ENCODE measurements at regions not wholly inside any gene's neighbourhood (a gene's known extent, or its start where the extent isn't known, plus 50 kb on each side); places are given as distances from the start of the nearest gene placed in this dataset.

DNA sequence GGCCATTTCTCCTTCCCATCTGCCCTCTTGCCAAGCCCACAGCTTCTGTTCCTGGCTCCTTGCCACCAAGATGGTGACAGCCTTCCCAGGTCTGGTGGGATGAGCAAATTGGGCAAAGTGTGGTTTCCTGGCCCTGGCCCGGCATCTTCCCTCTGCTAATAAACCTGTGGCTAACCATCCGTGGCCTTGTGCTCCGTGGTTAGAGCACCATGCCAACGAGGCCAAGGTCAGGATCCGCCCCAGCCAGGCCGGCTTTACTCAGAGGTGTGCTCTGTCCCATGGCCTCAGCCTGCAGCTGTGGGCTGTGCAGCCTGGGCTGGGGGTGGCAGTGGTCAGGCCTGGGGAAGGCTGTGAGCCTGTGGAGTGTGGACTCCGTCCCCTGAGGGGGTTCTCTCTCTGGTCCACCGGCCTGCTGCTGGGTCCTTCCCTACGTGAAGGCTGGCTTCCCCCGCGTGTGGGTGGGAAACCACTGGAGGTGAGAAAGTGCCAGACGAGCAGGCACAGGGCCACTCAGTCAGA, 117.4 kb downstream of the VEGFA start (continued):
- TF ChIP-seq, protein P1, sequence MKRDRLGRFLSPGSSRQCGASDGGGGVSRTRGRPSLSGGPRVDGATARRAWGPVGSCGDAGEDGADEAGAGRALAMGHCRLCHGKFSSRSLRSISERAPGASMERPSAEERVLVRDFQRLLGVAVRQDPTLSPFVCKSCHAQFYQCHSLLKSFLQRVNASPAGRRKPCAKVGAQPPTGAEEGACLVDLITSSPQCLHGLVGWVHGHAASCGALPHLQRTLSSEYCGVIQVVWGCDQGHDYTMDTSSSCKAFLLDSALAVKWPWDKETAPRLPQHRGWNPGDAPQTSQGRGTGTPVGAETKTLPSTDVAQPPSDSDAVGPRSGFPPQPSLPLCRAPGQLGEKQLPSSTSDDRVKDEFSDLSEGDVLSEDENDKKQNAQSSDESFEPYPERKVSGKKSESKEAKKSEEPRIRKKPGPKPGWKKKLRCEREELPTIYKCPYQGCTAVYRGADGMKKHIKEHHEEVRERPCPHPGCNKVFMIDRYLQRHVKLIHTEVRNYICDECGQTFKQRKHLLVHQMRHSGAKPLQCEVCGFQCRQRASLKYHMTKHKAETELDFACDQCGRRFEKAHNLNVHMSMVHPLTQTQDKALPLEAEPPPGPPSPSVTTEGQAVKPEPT (CRISPR knock-in tag; IDR thresholded peaks at IDR 0.05; ENCODE audit: low read depth), result peak; percentile 35; the same call in 1 of the 2 replicates
- TF ChIP-seq ZNF598 (CRISPR knock-in tag; IDR thresholded peaks at IDR 0.05; ENCODE audit: borderline replicate concordance), result 0 out of 2 replicates have a peak, but pooled peaks have one; percentile 82
- peak; percentile 15; the same call in 1 of the 2 replicates for TF ChIP-seq ZBTB20 (CRISPR knock-in tag; IDR thresholded peaks at IDR 0.05; ENCODE audit: borderline replicate concordance, low read depth)
- TF ChIP-seq ESRRA (CRISPR knock-in tag; IDR thresholded peaks at IDR 0.05; ENCODE audit: low read depth), result peak; percentile 55; the same call in 1 of the 2 replicates
- TF ChIP-seq, protein P2, sequence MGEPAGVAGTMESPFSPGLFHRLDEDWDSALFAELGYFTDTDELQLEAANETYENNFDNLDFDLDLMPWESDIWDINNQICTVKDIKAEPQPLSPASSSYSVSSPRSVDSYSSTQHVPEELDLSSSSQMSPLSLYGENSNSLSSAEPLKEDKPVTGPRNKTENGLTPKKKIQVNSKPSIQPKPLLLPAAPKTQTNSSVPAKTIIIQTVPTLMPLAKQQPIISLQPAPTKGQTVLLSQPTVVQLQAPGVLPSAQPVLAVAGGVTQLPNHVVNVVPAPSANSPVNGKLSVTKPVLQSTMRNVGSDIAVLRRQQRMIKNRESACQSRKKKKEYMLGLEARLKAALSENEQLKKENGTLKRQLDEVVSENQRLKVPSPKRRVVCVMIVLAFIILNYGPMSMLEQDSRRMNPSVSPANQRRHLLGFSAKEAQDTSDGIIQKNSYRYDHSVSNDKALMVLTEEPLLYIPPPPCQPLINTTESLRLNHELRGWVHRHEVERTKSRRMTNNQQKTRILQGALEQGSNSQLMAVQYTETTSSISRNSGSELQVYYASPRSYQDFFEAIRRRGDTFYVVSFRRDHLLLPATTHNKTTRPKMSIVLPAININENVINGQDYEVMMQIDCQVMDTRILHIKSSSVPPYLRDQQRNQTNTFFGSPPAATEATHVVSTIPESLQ (CRISPR knock-in tag; conservative IDR thresholded peaks at IDR 0.05), result no peak
- TF ChIP-seq NR2C2 (CRISPR knock-in tag; IDR thresholded peaks at IDR 0.05; ENCODE audit: borderline replicate concordance), result peak; percentile 28; the same call in 1 of the 2 replicates
- no peak for TF ChIP-seq ZNF138 (CRISPR knock-in tag; IDR thresholded peaks at IDR 0.05; ENCODE audit: low read depth)
- TF ChIP-seq MAF1 (CRISPR knock-in tag; IDR thresholded peaks at IDR 0.05; ENCODE audit: borderline replicate concordance), result no peak
- peak; percentile 52; the same call in 1 of the 2 replicates for TF ChIP-seq HOXD1 (CRISPR knock-in tag; IDR thresholded peaks at IDR 0.05)
- TF ChIP-seq, protein P3, sequence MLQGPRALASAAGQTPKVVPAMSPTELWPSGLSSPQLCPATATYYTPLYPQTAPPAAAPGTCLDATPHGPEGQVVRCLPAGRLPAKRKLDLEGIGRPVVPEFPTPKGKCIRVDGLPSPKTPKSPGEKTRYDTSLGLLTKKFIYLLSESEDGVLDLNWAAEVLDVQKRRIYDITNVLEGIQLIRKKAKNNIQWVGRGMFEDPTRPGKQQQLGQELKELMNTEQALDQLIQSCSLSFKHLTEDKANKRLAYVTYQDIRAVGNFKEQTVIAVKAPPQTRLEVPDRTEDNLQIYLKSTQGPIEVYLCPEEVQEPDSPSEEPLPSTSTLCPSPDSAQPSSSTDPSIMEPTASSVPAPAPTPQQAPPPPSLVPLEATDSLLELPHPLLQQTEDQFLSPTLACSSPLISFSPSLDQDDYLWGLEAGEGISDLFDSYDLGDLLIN (CRISPR knock-in tag; IDR thresholded peaks at IDR 0.05; ENCODE audit: borderline replicate concordance), result no peak
- TF ChIP-seq, protein P4, sequence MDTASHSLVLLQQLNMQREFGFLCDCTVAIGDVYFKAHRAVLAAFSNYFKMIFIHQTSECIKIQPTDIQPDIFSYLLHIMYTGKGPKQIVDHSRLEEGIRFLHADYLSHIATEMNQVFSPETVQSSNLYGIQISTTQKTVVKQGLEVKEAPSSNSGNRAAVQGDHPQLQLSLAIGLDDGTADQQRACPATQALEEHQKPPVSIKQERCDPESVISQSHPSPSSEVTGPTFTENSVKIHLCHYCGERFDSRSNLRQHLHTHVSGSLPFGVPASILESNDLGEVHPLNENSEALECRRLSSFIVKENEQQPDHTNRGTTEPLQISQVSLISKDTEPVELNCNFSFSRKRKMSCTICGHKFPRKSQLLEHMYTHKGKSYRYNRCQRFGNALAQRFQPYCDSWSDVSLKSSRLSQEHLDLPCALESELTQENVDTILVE (CRISPR knock-in tag; IDR thresholded peaks at IDR 0.05), result no peak
- 0 out of 2 replicates have a peak, but pooled peaks have one; percentile 53 for TF ChIP-seq ZFP90 (CRISPR knock-in tag; IDR thresholded peaks at IDR 0.05; ENCODE audit: borderline replicate concordance)
- TF ChIP-seq NFE2L2 (IDR thresholded peaks at IDR 0.05; ENCODE audit: low read length), result no peak
- TF ChIP-seq, protein P5, sequence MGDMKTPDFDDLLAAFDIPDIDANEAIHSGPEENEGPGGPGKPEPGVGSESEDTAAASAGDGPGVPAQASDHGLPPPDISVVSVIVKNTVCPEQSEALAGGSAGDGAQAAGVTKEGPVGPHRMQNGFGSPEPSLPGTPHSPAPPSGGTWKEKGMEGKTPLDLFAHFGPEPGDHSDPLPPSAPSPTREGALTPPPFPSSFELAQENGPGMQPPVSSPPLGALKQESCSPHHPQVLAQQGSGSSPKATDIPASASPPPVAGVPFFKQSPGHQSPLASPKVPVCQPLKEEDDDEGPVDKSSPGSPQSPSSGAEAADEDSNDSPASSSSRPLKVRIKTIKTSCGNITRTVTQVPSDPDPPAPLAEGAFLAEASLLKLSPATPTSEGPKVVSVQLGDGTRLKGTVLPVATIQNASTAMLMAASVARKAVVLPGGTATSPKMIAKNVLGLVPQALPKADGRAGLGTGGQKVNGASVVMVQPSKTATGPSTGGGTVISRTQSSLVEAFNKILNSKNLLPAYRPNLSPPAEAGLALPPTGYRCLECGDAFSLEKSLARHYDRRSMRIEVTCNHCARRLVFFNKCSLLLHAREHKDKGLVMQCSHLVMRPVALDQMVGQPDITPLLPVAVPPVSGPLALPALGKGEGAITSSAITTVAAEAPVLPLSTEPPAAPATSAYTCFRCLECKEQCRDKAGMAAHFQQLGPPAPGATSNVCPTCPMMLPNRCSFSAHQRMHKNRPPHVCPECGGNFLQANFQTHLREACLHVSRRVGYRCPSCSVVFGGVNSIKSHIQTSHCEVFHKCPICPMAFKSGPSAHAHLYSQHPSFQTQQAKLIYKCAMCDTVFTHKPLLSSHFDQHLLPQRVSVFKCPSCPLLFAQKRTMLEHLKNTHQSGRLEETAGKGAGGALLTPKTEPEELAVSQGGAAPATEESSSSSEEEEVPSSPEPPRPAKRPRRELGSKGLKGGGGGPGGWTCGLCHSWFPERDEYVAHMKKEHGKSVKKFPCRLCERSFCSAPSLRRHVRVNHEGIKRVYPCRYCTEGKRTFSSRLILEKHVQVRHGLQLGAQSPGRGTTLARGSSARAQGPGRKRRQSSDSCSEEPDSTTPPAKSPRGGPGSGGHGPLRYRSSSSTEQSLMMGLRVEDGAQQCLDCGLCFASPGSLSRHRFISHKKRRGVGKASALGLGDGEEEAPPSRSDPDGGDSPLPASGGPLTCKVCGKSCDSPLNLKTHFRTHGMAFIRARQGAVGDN (CRISPR knock-in tag; IDR thresholded peaks at IDR 0.05), result peak; percentile 94
- peak; percentile 79 for TF ChIP-seq SALL1 (CRISPR knock-in tag; IDR thresholded peaks at IDR 0.05)
- 0 out of 2 replicates have a peak, but pooled peaks have one; percentile 56 for TF ChIP-seq MIXL1 (CRISPR knock-in tag; IDR thresholded peaks at IDR 0.05)
- TF ChIP-seq, protein P6, sequence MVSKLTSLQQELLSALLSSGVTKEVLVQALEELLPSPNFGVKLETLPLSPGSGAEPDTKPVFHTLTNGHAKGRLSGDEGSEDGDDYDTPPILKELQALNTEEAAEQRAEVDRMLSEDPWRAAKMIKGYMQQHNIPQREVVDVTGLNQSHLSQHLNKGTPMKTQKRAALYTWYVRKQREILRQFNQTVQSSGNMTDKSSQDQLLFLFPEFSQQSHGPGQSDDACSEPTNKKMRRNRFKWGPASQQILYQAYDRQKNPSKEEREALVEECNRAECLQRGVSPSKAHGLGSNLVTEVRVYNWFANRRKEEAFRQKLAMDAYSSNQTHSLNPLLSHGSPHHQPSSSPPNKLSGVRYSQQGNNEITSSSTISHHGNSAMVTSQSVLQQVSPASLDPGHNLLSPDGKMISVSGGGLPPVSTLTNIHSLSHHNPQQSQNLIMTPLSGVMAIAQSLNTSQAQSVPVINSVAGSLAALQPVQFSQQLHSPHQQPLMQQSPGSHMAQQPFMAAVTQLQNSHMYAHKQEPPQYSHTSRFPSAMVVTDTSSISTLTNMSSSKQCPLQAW (CRISPR knock-in tag; IDR thresholded peaks at IDR 0.05), result peak; percentile 78; the same call in 1 of the 2 replicates
